Epidermal melanocyte (primary cell): ENCODE measurements at regions not wholly inside any gene's neighbourhood (a gene's known extent, or its start where the extent isn't known, plus 50 kb on each side); places are given as distances from the start of the nearest gene placed in this dataset.
"Not testable (repeated sequence)": the region's sequence is repeated elsewhere in the genome, so short reads cannot be mapped to it uniquely, and the experiment has no call there.

Source experiments
- DNase-seq: peaks from one replicate; pipeline ENCODE4 v3.0.0; 2011; ENCODE audit warnings: low spot score; ENCODE audit not compliant: insufficient read length

GRCh38 chr16:49003022-49003421, 278.6 kb downstream of the CBLN1 start:
- DNase-seq = no peak

- no peak for DNase-seq
These were observed 281.0 kb downstream of the CBLN1 start for GRCh38 chr16:49000594-49000993.

GRCh38 chr16:48999508-48999907, 282.1 kb downstream of the CBLN1 start:
- no peak for DNase-seq

GRCh38 chr16:48999044-48999443, 282.6 kb downstream of the CBLN1 start:
- no peak for DNase-seq

GRCh38 chr16:48997946-48998345, 283.7 kb downstream of the CBLN1 start:
- no peak for DNase-seq

- no peak for DNase-seq
These were observed 284.5 kb downstream of the CBLN1 start for GRCh38 chr16:48997081-48997615.

GRCh38 chr16:48978501-48978900, 303.1 kb downstream of the CBLN1 start:
- DNase-seq = no peak

- no peak for DNase-seq
These were observed 309.4 kb downstream of the CBLN1 start for GRCh38 chr16:48972236-48972635.

GRCh38 chr16:48971571-48972077, 310.0 kb downstream of the CBLN1 start:
- DNase-seq = no peak

GRCh38 chr16:48970216-48970615, 311.4 kb downstream of the CBLN1 start:
- no peak for DNase-seq

GRCh38 chr16:48969611-48970010, 312.0 kb downstream of the CBLN1 start:
- no peak for DNase-seq

GRCh38 chr16:48965386-48965785, 316.3 kb downstream of the CBLN1 start:
- no peak for DNase-seq

- DNase-seq = peak; percentile 59
These were observed 317.6 kb downstream of the CBLN1 start for GRCh38 chr16:48963901-48964615.

GRCh38 chr16:48963306-48963705, 318.3 kb downstream of the CBLN1 start:
- DNase-seq = no peak

GRCh38 chr16:48961546-48961945, 320.1 kb downstream of the CBLN1 start:
- no peak for DNase-seq

GRCh38 chr16:48960830-48961229, 320.8 kb downstream of the CBLN1 start:
- no peak for DNase-seq

GRCh38 chr16:48959747-48960146, 321.9 kb downstream of the CBLN1 start:
- no peak for DNase-seq

GRCh38 chr16:48959204-48959603, 322.4 kb downstream of the CBLN1 start:
- no peak for DNase-seq

GRCh38 chr16:48958681-48959080, 323.0 kb downstream of the CBLN1 start:
- no peak for DNase-seq

- no peak for DNase-seq
These were observed 325.0 kb downstream of the CBLN1 start for GRCh38 chr16:48956620-48957019.

- DNase-seq = no peak
These were observed 325.8 kb downstream of the CBLN1 start for GRCh38 chr16:48955837-48956236.

- DNase-seq = not testable (repeated sequence)
These were observed 330.0 kb downstream of the CBLN1 start for GRCh38 chr16:48951621-48952125.

GRCh38 chr16:48950184-48950583, 331.5 kb downstream of the CBLN1 start:
- DNase-seq = no peak
